ENCODE measurements at regions not wholly inside any gene's neighbourhood (a gene's known extent, or its start where the extent isn't known, plus 50 kb on each side); places are given as distances from the start of the nearest gene placed in this dataset.
"Not testable (repeated sequence)": the region's sequence is repeated elsewhere in the genome, so short reads cannot be mapped to it uniquely, and the experiment has no call there.

DNA sequence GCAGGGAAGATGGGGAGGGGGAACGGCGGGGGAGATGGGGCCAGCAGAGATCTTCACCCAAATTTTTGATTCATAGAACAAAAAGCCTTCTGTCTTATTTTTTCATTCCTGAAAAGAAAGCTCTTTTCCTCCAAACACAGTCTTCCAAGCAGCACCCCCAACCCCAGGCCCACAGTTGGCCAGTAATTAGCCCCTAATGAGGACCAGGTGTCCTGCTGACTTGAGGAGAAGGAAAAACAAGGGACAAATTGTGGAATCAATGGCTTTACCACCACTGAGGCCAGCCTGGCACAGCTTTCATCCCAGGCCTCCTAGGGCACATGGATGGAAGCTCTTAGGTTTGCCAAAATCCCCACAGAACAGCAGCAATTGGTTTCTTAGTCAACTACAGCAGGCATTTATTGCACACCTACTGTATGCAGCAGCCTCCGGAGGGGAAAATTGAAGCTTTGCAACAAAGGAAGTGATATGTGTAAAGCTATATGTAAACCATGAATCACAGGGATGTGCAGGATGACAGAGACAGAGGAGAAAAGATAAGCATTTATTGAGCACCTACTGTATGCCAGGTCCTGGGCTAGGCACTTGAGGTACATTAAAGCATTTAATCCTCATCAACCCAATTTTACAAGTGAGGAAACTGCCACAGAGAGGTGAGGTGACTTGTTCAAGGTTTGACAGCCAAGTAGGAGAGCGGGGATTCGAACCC is 199.5 kb downstream of the TBC1D2B start:
- DNase-seq (ENCODE audit: low spot score): no peak

DNA sequence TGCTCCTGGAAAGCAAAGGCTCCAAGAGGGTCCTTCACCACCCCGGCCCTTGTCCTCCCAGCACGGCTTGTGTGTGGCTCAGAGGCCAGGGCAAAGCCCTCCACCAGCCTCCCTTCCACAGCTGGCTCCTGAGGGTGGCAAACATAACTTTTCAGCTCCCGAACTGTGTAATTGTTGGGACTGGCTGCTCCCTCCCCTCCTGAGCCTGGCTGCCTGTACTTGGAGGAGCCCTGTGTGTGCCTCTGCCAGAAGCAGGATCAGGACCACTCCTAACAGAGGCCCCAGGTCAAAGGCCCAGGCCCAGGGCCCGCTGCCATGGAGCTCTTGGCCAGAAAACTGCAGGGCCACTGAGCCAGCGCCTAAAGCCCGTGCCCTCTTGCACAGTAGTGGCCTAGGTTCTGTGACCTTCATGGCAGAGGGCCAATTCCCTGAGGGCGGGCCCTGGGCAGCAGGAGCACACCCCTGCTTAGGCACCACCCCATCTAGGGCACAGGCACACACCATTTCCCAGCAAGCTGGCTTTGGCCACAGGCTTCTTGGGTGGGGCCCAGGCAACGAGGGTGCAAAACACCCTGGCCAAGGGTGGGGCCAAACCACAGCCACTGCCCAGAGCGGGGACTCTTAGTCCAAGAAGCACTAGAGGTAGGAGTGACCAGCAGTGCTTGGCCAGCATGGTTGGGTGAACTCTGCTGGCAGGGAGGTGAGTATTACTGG is 201.2 kb downstream of the TBC1D2B start:
- DNase-seq (ENCODE audit: low spot score): not testable (repeated sequence)

DNA sequence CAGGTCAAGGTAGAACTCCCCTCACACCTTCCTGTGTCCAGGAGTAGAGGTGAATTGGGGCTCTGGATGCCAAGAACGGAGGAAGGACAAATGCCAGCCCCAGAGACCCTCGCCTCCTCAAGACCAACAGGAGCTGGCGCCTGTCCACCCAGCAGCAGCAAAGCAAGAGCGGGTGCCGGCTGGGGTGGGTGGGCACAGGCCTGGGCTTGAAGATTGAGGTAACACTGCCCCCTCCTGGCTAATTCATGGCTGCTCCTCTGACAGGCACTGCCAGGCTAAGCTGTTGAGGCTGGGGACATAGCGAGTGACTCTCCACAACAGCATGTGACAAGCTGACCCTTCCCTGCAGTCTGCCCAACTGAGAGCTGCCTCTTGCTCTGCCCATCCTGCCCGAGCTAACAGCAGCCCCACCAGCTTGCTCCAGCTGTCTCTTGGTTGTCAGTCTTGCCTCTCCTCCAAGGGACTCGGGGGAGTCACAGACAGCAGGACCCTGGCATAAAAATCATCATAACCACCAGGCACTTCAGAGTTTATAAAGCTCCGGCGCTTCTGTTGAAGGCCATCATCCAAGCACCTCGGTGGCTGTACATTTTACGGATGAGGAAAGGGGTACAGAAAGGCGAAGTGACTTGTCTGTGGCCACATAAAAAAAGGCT is 202.3 kb downstream of the TBC1D2B start:
- DNase-seq (ENCODE audit: low spot score): peak; percentile 29

DNA sequence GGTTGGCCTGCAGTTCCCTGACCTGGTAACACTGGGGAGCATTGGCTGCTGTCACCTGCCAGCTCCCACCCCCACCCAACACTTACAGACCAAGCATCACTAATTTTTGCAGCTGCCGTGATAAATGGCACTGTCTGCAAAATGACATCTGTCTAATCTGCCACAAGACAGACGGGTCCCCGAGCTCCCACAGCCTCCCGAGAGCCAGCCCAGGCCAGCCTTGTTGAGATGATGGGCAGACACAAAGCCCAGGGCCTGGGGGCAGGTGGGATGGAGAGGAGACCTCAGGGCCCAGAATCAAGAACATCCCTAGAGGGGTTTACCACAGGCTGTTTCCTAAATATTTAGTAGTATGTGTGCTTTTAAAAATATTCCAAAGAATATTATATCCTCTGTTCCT is 203.4 kb downstream of the TBC1D2B start:
- DNase-seq (ENCODE audit: low spot score): no peak

DNA sequence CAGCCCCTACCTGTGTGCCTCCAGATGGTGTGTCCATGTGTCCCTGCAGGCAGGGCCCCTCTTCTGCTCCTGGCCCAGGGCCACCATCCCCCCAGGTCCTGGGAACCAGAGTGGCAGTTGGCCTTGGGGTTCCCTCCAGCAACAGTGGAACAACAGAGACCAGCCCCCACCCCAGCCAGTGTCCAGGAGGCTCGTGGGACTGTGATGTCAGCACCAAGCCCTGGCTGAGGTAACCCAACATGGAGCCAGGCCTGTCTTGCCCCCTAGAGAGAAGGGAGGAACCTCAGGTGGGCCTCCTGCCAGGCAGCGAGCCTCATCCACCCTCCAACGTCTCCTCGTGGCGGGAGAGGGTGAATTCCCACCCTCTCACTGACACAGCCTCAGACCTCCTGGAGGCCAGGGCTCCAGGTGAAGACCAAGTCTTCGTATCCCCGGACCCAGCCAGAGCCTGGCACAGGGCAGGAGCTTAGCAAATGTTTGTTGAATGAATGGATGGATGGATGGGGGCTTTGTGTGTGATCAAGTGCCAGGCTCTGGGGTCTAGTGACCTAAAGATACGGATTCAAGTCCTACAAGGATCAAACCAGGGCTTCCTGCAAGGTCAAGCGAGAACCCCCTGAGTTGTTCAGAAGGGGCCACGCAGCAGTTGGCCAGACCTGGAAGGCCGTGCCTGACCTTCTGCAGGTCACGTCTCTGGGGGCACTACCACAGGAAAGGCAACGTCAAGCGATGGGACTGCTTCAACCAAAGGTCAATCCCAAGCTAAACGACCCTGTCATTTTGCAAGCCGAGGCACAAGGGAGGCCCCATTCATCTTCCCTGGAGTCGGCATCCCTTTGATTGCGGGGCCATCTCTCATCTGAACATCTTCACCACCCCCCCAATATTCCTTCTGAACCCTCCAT is 204.7 kb downstream of the TBC1D2B start:
- DNase-seq (ENCODE audit: low spot score): not testable (repeated sequence)

DNA sequence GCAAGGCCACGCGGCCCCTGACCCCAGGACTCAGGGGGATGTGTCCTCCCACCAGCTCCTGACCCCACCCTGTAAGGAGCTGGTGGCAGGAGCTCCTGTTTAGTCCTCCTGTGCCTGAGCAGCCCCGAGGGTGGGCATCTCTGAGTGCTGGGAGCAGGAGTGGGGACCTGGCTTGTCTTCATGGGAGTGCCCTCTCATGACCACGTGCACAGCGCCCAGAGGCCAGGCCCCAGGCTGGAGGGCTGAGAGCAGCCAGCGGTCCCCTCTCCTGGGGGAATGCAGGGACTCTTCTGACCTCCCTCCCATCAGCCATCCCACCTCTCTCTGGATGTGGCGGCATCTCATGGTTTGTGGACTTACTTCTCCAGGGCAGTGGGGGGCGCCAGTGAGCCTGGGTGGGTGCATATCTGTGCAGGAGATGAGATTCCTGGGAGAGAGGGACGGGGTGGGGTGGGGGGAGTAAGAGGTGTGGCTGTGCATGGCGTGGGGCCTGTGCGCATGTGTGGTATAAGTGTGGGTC is 205.6 kb downstream of the TBC1D2B start:
- DNase-seq (ENCODE audit: low spot score): no peak

DNA sequence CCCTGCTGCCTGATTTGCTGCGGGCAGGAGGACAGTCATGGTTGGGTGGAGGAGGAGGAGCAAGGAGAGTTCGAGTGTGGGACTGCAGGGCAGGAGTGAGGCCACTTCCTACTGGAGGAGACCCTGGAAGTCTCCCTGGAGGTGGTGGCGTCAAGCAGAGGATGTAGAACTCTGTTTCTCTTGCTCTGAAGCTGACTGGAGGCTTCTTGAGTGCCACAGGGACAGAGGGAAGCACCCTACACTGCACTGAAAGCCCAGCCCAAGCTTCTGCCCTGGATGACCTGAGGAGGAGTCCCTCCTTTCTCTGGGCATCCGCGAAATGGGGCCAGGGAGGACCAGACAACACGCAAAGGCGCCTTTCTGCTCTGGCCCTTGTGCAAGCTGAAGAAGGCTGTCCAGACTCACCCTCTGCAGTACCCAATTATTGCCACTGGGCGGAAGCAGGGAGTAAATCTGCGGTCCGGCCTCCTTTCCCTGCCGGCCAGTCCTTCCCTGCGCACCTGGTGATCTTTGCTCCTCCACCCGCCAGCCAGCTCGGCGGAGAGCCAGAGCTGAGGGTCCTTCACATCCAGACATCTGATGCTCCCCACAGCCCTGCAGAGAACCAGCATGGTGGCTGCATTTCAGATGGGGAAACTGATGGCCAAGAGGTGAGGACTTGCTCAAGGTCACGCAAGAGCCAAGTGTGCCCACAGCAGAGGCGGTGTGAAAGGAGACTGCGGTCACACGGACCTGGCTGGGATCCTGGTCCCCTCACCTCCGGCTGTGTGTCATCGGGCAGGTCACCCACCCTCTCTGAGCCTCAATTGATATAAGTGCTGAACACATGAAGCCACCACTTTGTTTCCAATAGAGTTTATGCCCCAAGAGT is 207.1 kb downstream of the TBC1D2B start:
- peak; percentile 74 for DNase-seq (ENCODE audit: low spot score)

DNA sequence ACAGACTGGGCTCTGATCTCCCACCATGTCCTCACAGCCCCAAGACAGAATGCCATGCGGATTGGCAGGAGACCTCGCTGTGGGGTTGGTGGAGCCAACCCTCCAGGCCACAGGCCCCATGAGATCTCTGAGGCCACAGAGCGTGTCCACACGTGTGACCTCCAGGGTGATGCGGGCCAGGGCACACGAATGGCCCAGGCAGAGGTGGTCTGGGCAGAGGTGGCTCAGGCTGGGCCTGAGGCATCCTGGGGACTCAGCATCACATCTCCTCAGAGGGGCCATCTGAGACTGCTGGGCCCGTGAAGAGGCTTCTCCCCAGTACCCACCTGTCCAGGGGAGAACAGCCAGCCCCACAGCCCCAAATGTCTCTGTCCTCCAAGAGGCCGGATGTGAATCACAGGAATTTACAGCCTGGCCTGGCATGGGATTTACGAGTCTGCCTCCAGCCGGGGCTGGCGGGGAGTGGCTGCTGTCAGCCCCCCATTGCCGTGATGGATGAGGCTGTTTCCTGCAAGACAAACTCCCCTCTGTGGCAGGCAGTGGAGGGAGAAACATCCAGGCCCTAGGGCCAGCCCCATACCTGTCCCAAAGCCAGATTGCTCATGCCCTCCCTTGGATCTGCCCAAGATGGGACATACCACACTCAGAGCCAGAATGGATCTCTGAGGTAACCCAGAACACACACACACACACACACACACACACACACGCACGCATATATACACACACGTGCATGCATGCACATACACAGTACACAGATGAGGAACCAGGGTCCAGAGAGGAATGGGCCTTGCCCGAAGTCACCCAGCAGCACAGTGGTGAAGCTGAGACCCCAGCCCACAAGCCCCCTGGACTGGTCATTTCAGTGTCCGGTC is 208.3 kb downstream of the TBC1D2B start:
- DNase-seq (ENCODE audit: low spot score): peak; percentile 54

DNA sequence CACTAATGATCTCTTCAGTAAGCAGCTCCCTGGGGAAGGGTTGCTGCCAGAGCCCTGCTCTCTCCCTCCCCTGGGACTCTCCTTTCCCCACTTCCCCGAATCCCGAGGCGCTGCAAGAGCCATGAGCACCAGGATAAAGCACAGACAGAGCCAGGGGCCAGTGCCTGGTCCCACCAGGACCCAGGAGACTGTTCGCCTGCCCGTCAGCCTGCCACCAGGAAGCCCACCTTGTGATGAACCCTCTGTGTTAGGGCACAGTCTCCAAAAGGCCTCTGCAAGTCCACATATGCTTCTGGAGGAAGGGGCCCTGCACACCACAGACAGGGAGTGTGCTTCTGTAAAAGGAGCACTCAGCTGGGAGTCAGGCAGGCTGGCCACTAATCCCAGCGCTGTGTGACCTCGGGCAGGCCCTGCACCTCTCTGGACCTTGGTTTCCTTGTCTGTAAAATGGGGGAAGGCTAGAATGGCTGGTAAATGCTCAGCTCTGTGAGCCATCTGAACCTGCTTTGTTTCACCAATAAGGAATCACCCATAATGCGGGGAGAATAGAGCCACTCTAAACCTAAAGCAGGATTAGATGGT is 209.4 kb downstream of the TBC1D2B start:
- DNase-seq (ENCODE audit: low spot score): not testable (repeated sequence)

DNA sequence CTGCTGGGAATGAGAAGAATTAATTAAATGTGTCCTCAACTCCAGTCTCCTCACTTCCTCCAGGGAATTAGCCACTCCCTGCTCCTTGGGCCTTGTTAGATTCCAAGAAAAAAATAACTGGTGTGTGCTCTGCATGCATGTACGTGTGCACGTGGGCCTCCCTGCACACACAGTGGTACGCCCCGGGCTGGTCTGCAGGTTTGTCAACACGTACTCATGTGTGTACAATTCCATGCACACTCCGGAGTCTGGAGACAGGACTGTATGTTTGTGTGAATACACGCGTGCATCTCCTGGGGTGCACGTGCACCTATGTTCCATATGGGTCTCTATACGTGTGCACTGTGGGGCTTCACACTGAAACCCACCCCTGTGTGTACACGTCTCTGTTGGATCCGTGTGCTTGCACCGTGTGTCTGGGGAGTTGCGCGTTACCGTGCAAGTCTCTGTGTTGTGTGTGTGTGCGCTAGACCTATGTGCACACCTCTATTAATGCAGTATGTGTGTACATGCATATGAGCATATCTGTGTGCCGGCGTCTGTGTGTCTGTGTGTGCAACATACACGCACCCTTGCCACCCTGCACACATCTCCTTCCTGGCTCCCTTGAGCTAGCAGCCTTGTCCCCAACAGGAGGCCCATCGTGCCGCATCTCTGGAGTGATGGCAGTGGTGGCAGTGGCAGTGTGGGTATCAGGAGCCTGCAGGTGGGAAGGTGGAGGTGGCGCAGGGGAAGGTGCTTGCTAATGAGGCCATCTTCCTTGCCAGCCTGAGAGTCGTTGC is 210.1 kb downstream of the TBC1D2B start:
- no peak for DNase-seq (ENCODE audit: low spot score)

DNA sequence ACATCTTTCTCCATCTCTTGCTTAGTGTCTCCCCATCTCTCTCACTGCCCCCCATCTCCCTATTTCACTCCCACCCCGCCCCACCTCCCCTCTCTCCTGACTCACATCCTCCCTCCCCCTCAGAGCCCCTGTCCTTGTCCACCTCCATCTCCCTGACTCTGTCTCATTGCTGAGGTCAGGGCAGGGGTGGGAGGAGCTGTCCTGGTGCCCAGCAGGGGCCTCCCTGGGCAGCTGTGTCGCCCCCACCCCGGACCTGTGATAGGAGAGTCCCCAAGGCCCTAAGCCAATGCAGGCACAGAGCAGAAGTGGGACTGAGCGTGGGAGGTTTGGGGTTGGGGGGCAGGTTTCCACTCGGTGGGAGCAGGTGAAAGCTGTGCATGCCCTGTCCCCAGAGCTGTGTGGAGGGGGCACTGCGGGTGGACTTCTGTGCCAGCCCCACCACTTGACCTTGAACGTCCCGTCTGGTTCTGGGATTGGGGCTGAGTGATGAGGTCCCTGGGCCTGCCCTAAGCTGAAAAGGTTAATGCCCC is 210.8 kb downstream of the TBC1D2B start:
- DNase-seq (ENCODE audit: low spot score): no peak

DNA sequence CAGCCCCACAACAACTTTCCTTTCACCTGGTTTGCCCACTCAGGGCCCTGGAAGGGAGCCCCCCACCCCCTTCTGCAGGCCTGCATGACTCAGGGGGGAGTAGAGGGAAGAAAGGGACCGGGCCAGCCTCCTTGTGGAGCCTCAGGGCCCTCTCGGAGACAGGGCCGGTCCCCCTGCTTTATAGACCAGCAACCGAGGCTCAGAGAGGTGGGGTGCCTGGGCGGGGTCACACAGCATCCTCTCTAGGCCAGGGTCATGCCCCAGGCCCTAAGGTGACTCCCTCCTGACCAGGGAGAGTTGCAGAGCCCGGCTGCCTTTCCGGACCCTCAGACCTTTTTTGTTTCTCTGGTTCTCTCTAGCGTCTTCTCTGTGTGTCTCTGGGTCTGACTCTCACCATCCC is 211.3 kb downstream of the TBC1D2B start:
- DNase-seq (ENCODE audit: low spot score): no peak

DNA sequence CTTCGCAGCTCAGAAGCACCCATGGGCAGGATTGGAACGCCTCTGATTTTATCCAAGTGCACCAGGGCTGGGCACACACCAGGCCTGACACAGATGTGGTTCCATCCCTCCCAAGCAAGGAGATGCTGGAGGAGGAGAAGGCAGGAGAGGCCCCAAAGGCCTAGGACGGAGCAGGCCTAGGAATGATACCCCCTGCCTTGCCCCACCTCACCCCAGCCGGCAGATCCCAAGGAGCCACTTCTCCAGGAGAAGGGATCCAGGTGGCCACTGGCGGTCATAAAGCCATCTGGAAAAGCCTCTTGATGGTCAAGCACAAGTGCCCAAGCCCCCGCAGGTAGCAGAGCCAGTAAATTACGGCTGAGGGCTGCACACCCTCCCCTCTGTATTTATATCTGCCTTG is 211.8 kb downstream of the TBC1D2B start:
- no peak for DNase-seq (ENCODE audit: low spot score)

DNA sequence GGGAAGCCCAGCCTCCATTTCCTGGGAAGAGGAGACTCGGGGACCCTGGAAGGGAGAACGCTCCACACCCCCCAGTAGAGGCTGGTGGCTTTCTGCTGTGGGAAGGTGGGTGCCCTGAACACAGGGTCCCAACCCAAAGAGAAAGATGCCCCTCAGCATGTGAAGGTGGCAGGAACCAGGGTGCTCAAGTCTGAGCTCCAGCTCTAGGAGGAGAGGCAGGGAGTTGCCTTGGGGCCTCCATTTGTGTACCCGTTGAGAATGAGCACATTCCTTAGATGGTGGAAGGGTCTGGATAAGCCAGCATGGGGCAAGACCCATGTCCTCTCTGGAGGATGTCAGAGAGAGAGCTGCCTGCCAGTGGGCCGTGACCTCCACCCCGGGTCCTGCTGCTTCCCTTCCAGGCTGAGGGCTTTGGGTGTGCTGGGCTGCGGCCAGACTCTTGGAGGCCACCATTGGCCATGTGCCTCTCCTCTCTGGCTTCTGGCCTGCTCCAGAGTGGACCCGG is 212.4 kb downstream of the TBC1D2B start:
- DNase-seq (ENCODE audit: low spot score): no peak

DNA sequence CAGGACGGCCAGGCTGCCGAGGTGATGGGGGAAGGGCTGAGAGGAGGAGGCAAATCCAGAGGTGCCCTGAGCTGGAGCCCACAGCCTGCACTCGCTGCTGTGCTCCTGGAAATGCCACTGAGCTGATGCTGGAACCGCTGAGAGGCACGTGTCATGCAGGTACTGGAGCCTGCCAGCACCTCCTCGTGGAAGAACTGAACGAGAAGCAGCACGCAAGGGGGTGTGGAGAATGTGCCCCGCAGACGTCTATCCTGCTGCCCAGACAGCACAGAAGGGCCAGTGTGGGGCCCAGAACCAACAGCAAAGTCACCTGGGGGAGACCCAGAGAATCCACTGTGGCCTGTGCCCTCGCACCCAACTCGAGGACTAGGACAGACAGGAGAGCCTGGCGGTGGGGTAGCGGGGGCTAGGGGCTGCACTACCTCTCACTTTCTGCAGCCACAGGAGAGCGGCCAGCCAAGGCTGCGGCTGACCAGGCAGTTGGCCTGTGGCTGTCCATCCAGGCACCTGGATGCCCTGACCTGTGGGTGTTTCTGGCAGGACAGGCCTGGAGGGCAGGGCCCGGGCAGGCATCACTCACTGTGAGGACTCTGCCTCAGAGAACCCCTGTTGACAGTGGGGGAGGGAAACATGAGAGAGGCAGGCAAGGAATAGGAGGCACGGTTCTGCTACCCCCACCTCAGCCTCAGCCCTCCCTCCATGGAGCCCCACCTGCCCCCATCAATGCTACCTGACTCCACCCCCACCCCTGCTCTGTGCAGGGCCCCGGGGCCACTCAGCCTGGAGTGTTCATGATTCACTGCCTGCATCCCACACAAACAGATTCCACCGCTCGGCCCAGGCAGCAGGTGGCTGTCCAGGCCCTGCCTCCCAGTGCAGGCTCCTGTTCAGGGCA is 213.1 kb downstream of the TBC1D2B start:
- no peak for DNase-seq (ENCODE audit: low spot score)

DNA sequence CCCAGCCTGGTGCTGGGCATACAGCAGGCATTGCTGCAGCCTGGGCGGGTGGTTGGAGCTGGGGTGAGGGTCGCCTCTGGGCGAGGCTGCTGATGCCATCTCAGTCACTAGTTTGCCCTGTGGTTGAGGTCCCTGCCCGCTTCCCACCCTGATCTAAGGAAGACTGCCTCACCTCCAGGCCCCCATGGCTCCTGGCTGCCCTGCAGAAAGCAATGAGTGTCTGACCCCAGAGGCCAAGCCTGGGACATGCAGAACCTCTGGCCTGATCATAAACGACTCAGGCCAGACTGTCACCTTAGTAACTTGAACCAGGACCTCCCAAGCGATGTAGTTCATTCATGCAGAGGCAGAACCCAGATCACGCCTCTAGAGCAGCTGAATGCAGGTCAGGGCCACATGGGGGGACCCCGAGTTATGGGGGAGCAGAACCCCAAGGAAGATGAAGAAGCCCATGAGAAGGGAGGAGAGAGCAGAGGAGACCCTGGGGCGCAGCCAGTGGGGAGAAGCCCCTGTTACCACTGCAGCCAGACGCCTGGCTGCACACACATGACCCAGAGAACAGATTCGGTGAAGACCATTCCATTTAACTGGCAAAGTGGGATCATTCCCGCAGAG is 213.9 kb downstream of the TBC1D2B start:
- no peak for DNase-seq (ENCODE audit: low spot score)

DNA sequence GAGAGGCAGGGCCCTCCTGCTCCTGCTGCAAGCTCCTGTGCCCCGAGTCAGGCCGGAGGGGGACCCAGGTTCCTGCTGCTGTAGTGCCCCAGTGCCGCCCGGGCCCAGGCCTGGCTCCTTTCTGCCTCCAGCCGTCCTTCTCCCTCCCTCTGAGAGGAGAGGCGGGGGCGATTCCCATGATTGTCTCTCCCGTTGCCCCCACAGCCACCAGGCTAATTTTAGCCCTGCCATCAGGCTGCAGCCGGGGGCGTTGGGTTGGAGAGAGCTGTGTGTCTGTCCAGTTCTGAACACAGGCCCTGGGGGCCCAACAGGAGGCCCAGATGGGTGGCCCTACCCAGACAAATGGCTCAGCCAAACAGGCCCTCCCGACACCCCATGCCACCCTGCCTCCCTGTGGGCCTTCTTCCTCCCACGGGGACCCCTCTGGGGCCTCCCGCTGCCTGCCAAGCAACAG is 214.8 kb downstream of the TBC1D2B start:
- no peak for DNase-seq (ENCODE audit: low spot score)

Data from LoVo (cell line).